ENCODE measurements at regions not wholly inside any gene's neighbourhood (a gene's known extent, or its start where the extent isn't known, plus 50 kb on each side); places are given as distances from the start of the nearest gene placed in this dataset.

GRCh38 chr3:40608091-40608490 lies 83.3 kb downstream of the ZNF621 start:
- Histone ChIP-seq H3K4me2 (ENCODE audit: insufficient read depth, low read length) (no peak overlapping the region), H3K27ac (ENCODE audit: extremely low read depth, low read depth, low read length) (no peak overlapping the region), H3K9me3 (replicated peaks; ENCODE audit: control insufficient read depth, insufficient read depth, low read depth, low read length) (no peaks in the 10 kb centered on the region), H3K27me3 (ENCODE audit: control insufficient read depth in 2 of 2, insufficient read depth in 2 of 2, low read length in 2 of 2) (peaks cover 9 to 11% of the 10 kb centered on the region in 2 experiments; a peak in 3 of 5 replicates), H3K36me3 (ENCODE audit: control insufficient read depth, insufficient read depth, low read length) (no peaks in the 10 kb centered on the region), H3K79me2 (ENCODE audit: control insufficient read depth, insufficient read depth, low read length) (no peaks in the 10 kb centered on the region), H3K9ac (ENCODE audit: insufficient read depth in 1 of 2, low read depth in 2 of 2, low read length in 2 of 2) (no peak overlapping the region), H3K9me1 (ENCODE audit: control insufficient read depth, insufficient read depth, low read length) (no peaks in the 10 kb centered on the region), H4K20me1 (replicated peaks; ENCODE audit: control insufficient read depth, insufficient read depth, low read length) (no peaks in the 10 kb centered on the region), H2AFZ (ENCODE audit: low read depth, low read length) (no peak overlapping the region), H3K4me1 (replicated peaks in 1 of 2; ENCODE audit: control insufficient read depth in 2 of 2, insufficient read depth in 2 of 2, low read length in 2 of 2) (no peaks in the 10 kb centered on the region), H3K4me3 (no peak overlapping the region)
- POLR2A ChIA-PET, result no interaction called here
- CTCF ChIA-PET (ENCODE audit: low intra/inter-chr PET ratio), result no interaction called here
- FAIRE-seq, result no peak
- DNase-seq (ENCODE audit: extremely low read depth in 1 of 4, low spot score in 3 of 4), result no peak
- 0% methylated on average over 2 of the region's 2 CpGs for WGBS (ENCODE audit: insufficient coverage, low coverage, missing lambda C conversion rate)
- BruUV-seq (replicated peaks), result no TSS peak
- in situ Hi-C loops (cut with MboI) (no loop called here), intact Hi-C loops (cut with micrococcal nuclease) (no loop called here)
- no peak for ATAC-seq
- TF ChIP-seq BRD9 (IDR thresholded peaks at IDR 0.05; ENCODE audit: low read depth, partially characterized antibody), result no peak
- no peak for TF ChIP-seq ELK3 (CRISPR knock-in tag; IDR thresholded peaks at IDR 0.05)
- TF ChIP-seq NONO (IDR thresholded peaks at IDR 0.05; ENCODE audit: low read depth in 2 of 2, low read length in 1 of 2), result no peak
- TF ChIP-seq BMI1 (IDR thresholded peaks at IDR 0.05; ENCODE audit: low read length), result no peak
- no peak for TF ChIP-seq HCFC1 (IDR thresholded peaks at IDR 0.05; ENCODE audit: low read depth, low read length)
- TF ChIP-seq KDM5B (IDR thresholded peaks at IDR 0.05; ENCODE audit: insufficient replicate concordance, low read depth, low read length), result no peak
- no peak for TF ChIP-seq IRF2 (CRISPR knock-in tag; IDR thresholded peaks at IDR 0.05)
- TF ChIP-seq ZKSCAN1 (IDR thresholded peaks at IDR 0.05; ENCODE audit: low read depth, low read length), result no peak
- TF ChIP-seq ZBTB5 (IDR thresholded peaks at IDR 0.05), result no peak
- TF ChIP-seq HNRNPUL1 (IDR thresholded peaks at IDR 0.05; ENCODE audit: low read length), result no peak
